ENCODE measurements at regions not wholly inside any gene's neighbourhood (a gene's known extent, or its start where the extent isn't known, plus 50 kb on each side); places are given as distances from the start of the nearest gene placed in this dataset.

GRCh38 chr11:104221455-104221854, 57.5 kb upstream of the PDGFD start:
- TF ChIP-seq CTCF (IDR thresholded peaks at IDR 0.05; ENCODE audit: low read depth, low read length) (no peak), MAX (IDR thresholded peaks at IDR 0.05; ENCODE audit: low read depth, low read length) (no peak), MYC (IDR thresholded peaks at IDR 0.05; ENCODE audit: low read depth, low read length) (no peak), POLR2A (IDR thresholded peaks at IDR 0.05; ENCODE audit: extremely low read depth, insufficient read length) (no peak)
